GM23338 (cell line): ENCODE measurements at regions not wholly inside any gene's neighbourhood (a gene's known extent, or its start where the extent isn't known, plus 50 kb on each side); places are given as distances from the start of the nearest gene placed in this dataset.

Experiments
- ATAC-seq: fragments of 200-7000 bp; cut with Tn5 transposase; 3 replicates; pipeline ENCODE4 v1.9.1; 2020
- DNase-seq: peaks from one replicate; pipeline ENCODE4 v3.0.0-alpha.2; 2015; ENCODE audit warnings: low spot score
- H2AFZ ChIP-seq: fragments of 200-600 bp; sonication (generic); 2 replicates; pipeline ENCODE4 v1.8.0; 2016; ENCODE audit warnings: antibody characterized with exemption, mild to moderate bottlenecking, moderate library complexity
- H3F3A ChIP-seq: fragments of 200-600 bp; sonication (generic); replicated peaks from 2 replicates; pipeline ENCODE4 v1.8.0; 2017; ENCODE audit warnings: antibody characterized with exemption, mixed run types, low read depth
- H3K27ac ChIP-seq: fragments of 200-600 bp; sonication (generic); 2 replicates; pipeline ENCODE4 v1.6.1; 2016; ENCODE audit warnings: low read depth
- H3K27me3 ChIP-seq: fragments of 200-600 bp; sonication (generic); 2 replicates; pipeline ENCODE4 v1.8.0; 2016; ENCODE audit warnings: mild to moderate bottlenecking, mixed run types, moderate library complexity; ENCODE audit not compliant: insufficient read depth
- H3K36me3 ChIP-seq: fragments of 200-600 bp; sonication (generic); 2 replicates; pipeline ENCODE4 v1.8.0; 2016; ENCODE audit warnings: mild to moderate bottlenecking; ENCODE audit not compliant: insufficient read depth
- H3K4me1 ChIP-seq: fragments of 200-600 bp; sonication (generic); 2 replicates; pipeline ENCODE4 v1.8.0; 2016; ENCODE audit warnings: mild to moderate bottlenecking, moderate library complexity; ENCODE audit not compliant: insufficient read depth
- H3K4me2 ChIP-seq: fragments of 200-600 bp; sonication (generic); 2 replicates; pipeline ENCODE4 v1.7.1; 2017; ENCODE audit warnings: mixed run types
- H3K4me3 ChIP-seq: fragments of 200-600 bp; sonication (generic); 2 replicates; pipeline ENCODE4 v1.6.1; 2016; ENCODE audit warnings: mixed run types
- H3K79me2 ChIP-seq: fragments of 200-600 bp; sonication (generic); replicated peaks from 2 replicates; pipeline ENCODE4 v1.8.0; 2017; ENCODE audit warnings: mild to moderate bottlenecking; ENCODE audit not compliant: insufficient read depth
- H3K9me2 ChIP-seq: fragments of 200-600 bp; sonication (generic); 2 replicates; pipeline ENCODE4 v1.8.0; 2017; ENCODE audit not compliant: insufficient read depth
- H4K20me1 ChIP-seq: fragments of 200-600 bp; sonication (generic); replicated peaks from 2 replicates; pipeline ENCODE4 v1.8.0; 2017; ENCODE audit warnings: mild to moderate bottlenecking; ENCODE audit not compliant: insufficient read depth
- H3K27ac Mint-ChIP-seq: 2 replicates; pipeline ENCODE4 v1.8.0; 2020; ENCODE audit warnings: inconsistent platforms, mild to moderate bottlenecking, moderate library complexity, mixed read lengths
- H3K27me3 Mint-ChIP-seq: 3 replicates; pipeline ENCODE4 v1.8.0; 2022; ENCODE audit warnings: low read depth, mild to moderate bottlenecking, moderate library complexity, mixed read lengths, inconsistent platforms; ENCODE audit not compliant: insufficient read depth, poor library complexity
- H3K36me3 Mint-ChIP-seq: 3 replicates; pipeline ENCODE4 v1.8.0; 2021; ENCODE audit warnings: low read depth, mild to moderate bottlenecking, inconsistent platforms, moderate library complexity, mixed read lengths
- H3K4me1 Mint-ChIP-seq: 3 replicates; pipeline ENCODE4 v1.8.0; 2020; ENCODE audit warnings: mild to moderate bottlenecking, inconsistent platforms, mixed read lengths
- H3K4me3 Mint-ChIP-seq: 3 replicates; pipeline ENCODE4 v1.8.0; 2021; ENCODE audit warnings: moderate library complexity, mild to moderate bottlenecking, inconsistent platforms, mixed read lengths
- H3K9me3 Mint-ChIP-seq: 3 replicates; pipeline ENCODE4 v1.8.0; 2020; ENCODE audit warnings: moderate library complexity, mild to moderate bottlenecking, inconsistent platforms, mixed read lengths
- EZH2 ChIP-seq: fragments of 200-600 bp; sonication (generic); IDR thresholded peaks from one replicate; pipeline ENCODE4 v1.8.0; 2017; ENCODE audit warnings: antibody characterized with exemption, mild to moderate bottlenecking, low read depth; ENCODE audit not compliant: unreplicated experiment
- EZH2phosphoT487 ChIP-seq: fragments of 200-600 bp; sonication (generic); IDR thresholded peaks from one replicate; pipeline ENCODE4 v1.8.1; 2018; ENCODE audit warnings: antibody characterized with exemption; ENCODE audit not compliant: unreplicated experiment
- POLR2AphosphoS5 ChIP-seq: IDR thresholded peaks from 2 replicates; pipeline ENCODE4 v1.6.1; 2016; ENCODE audit warnings: antibody characterized with exemption, low read depth
- STAT1 ChIP-seq: IDR thresholded peaks from one replicate; pipeline ENCODE4 v1.6.1; 2016; ENCODE audit warnings: antibody characterized with exemption; ENCODE audit not compliant: unreplicated experiment
- ZNF114 ChIP-seq: fragments of 250-450 bp; sonication (Bioruptor Pico); IDR thresholded peaks from 2 replicates; pipeline ENCODE4 v1.5.0; 2020; ENCODE audit warnings: mild to moderate bottlenecking, moderate library complexity
- ZNF462 ChIP-seq: fragments of 250-450 bp; sonication (Bioruptor Pico); IDR thresholded peaks from 2 replicates; pipeline ENCODE4 v1.5.0; 2020; ENCODE audit warnings: mild to moderate bottlenecking, moderate library complexity
- TF ChIP-seq, protein P1 (sequence below): IDR thresholded peaks from 2 replicates; pipeline ENCODE4 v1.6.1; 2016; ENCODE audit warnings: antibody characterized with exemption

- TF ChIP-seq ZNF462 (CRISPR knock-in tag) (no peak), POLR2AphosphoS5 (no peak)
- TF ChIP-seq, protein P1, sequence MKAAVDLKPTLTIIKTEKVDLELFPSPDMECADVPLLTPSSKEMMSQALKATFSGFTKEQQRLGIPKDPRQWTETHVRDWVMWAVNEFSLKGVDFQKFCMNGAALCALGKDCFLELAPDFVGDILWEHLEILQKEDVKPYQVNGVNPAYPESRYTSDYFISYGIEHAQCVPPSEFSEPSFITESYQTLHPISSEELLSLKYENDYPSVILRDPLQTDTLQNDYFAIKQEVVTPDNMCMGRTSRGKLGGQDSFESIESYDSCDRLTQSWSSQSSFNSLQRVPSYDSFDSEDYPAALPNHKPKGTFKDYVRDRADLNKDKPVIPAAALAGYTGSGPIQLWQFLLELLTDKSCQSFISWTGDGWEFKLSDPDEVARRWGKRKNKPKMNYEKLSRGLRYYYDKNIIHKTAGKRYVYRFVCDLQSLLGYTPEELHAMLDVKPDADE, result no peak
Observed at GRCh38 chr6:71222671-71223070, 65.9 kb upstream of the OGFRL1 start (continued).

DNA sequence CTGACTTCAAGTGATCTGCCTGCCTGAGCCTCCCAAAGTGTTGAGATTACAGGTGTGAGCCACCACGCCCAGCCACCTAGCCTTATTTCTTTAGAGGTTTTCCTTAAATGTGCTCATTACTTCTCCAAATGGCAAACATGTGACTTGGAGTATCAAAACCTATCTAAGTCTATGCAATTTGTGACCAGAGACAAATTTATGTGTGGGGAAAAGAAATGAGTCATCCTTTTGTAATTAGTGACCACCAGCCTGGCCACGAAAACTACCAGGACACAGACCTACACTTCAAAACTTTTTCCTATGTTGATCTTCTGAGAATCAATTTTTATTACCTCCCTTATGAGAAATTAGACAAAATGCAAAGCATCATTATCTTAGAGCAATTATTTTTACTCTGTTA is 64.6 kb upstream of the OGFRL1 start:
- Histone ChIP-seq H3K4me3 (no peak overlapping the region), H3K79me2 (no peaks in the 10 kb centered on the region), H2AFZ (no peak overlapping the region), H3K36me3 (no peaks in the 10 kb centered on the region), H3K4me1 (no peaks in the 10 kb centered on the region), H3F3A (no peaks in the 10 kb centered on the region), H4K20me1 (no peaks in the 10 kb centered on the region), H3K27me3 (no peaks in the 10 kb centered on the region), H3K9me2 (no peaks in the 10 kb centered on the region), H3K4me2 (no peak overlapping the region), H3K27ac (no peak overlapping the region)
- Mint-ChIP-seq H3K27me3 (no peaks in the 10 kb centered on the region), H3K36me3 (no peaks in the 10 kb centered on the region), H3K4me1 (no peaks in the 10 kb centered on the region), H3K27ac (no peak overlapping the region), H3K4me3 (no peak overlapping the region), H3K9me3 (no peaks in the 10 kb centered on the region)
- ATAC-seq (no peak), DNase-seq (no peak)
- TF ChIP-seq EZH2 (no peak), ZNF114 (CRISPR knock-in tag) (no peak), ZNF462 (CRISPR knock-in tag) (no peak), EZH2phosphoT487 (no peak), STAT1 (no peak)
- TF ChIP-seq, protein P1, result no peak
